Stimulated activated CD4-positive, alpha-beta T cell treated with anti-CD3 and anti-CD28 coated beads, Interleukin-1b, Interleukin-23, amount 100 ng/mL, for 4 hours (primary cell): ENCODE measurements at regions not wholly inside any gene's neighbourhood (a gene's known extent, or its start where the extent isn't known, plus 50 kb on each side); places are given as distances from the start of the nearest gene placed in this dataset.

ENCODE experiments used
- DNase-seq, 2 donors: peaks; one replicate each; pipeline ENCODE4 v3.0.0-alpha.2; 2020; ENCODE audit warnings: low read depth in 2 of 2

- DNase-seq: no peak
Measured at GRCh38 chr6:6781172-6781872, 192.8 kb downstream of the LY86 start.

GRCh38 chr6:6781873-6782227 is 193.3 kb downstream of the LY86 start:
- DNase-seq: no peak

DNA sequence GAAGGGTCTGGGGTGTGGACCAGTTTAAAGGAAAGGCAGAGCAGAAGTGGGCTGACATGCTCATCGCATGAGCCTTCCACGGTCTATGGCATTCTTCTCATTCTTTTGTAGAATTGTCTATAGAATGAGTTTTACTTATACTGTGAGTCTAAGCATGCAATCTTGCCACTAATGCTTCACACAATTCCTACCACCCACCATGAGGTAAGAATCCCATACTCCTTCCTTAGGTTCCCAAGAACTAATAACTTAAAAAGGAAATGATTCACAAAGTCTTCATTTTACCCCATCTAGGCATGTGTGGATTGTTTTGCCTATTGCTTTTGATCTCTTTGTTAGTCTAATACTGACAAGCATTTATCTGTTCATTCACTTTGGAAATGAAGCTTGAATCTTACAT is 195.2 kb downstream of the LY86 start:
- DNase-seq: no peak

DNA sequence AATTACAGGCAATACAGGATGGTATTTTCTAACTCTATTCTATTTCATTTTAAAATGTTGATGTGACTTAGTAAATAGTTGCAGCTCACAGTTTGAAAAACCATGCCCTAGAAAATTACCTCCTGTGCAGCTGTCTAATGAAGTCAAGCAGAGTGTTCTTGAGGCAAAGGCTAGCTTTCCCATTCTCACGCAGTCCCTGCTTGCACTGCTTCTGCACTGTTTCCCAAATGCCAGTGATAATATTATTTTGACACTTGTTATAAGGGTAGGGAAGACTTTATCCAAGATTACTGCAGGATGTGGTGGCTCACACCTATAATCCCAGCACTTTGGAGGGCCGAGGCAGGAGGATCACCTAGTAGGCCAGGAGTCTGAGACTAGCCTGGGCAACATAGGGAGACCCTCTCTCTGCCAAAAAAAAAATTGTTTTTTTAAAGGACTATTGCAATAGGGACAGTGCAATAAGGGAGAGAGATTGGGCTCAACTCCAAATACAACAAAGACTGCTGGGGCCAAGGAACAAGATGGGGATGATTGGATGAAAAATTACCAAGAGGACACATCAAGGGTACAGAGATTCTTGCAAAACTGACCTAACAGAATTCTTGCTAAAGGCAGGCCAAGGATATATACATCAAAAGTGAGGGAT is 196.1 kb downstream of the LY86 start:
- DNase-seq: no peak

DNA sequence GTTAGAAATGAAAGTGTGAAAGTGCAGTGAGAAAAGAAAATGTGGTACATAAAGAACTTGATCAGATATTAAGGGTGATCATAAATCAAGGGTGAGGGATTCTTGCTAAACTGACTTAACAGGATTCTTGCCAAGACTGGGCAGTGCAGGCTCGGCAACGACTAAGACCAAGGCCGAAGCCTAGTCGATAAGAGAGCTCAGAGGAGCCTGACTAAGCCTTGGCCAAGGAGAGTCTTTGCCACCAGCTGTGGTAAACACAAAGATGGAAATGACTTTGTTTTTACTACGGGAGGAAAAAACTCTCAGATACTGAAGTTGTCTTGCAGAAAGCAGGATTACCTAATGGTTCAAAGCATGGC is 196.6 kb downstream of the LY86 start:
- no peak for DNase-seq

DNA sequence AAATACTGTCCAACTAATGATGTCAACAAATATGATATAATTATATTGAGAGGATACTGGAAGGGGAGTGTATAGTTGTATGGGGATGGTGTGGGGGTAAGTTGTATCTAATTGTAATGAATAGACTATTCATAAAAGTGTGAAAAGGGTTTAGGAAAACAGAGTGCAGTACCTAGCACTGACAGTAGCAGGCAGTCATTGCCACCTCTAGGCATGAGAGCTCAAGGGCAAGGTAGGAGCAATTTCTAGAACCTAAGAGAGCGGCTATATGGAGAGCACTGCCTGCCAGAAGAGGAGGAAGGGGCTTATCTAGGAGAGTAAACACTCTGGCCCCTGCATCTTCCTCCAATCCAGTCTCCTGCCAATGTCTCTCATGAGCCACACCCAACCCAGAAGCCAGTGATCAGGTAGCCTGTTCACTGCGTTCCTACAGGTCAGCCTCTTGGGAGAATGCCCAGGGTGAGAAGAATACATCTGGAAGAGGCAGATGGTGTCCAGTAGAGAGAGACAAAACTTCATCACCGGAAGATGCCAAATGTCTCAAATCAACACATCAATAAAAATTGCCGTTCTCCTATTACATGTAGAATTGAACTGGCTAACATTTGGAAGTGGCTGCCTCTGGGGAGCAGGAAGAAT is 200.0 kb downstream of the LY86 start:
- DNase-seq: no peak

DNA sequence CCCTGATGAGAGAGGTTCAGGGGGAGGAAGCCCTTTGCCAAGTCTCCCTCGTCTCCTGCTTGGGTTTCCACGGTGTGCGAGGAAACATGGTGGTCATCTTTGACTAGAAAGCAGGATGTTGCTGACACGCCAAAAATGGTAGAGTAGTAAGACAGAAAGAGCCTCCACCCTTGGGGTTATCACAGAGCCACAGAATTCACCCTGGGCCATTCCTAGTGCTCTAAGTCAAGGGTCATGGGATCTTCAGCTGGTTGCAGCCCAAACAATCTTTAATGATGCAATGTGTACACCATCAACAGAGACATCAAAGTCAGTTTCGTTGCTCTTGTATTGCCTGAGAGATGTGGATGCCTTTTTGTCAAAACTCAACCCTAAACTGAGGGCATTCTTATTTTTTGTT is 201.9 kb downstream of the LY86 start:
- DNase-seq: no peak

- DNase-seq: no peak
Measured at GRCh38 chr6:6790891-6791290, 202.4 kb downstream of the LY86 start.

DNA sequence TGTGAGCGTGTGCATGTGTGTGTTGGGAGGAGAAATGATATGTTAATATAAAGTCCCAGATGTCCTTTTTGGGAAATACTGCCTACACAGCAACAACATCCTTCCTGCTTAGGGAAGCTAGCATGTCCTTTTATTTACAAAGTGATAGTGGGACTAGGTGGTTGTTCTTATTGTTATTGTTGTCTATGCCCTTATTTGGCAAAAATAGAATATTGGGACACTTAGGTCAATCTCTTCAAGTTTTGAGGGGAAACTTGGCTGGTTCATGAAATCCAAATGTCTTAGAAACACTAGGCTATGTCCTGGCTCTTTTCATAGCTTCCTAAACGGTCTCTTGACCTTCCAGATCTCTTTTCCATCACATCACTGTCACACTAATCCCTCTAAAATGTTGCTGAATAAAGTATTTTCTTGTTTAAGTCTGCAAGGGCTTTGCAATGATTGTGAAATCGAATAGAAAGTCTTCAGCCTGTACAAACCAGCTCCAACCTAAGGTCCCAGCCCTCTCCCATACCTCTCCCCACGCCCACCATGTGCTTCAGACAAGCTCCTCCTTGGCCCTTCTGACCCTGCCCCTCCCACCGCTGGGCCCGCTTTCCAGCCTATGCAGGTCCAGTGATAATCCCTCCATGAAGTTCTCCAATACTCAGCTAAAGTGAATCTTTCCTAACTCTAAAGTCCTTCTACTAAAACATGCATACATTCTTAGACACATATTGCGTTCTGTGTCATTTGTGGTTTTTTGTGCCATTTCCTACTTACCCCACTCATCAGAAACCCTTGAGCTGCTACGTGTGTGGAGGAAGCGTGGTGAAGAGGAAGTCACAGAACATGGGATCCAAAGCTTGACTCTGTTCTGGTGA is 205.1 kb downstream of the LY86 start:
- no peak for DNase-seq

DNA sequence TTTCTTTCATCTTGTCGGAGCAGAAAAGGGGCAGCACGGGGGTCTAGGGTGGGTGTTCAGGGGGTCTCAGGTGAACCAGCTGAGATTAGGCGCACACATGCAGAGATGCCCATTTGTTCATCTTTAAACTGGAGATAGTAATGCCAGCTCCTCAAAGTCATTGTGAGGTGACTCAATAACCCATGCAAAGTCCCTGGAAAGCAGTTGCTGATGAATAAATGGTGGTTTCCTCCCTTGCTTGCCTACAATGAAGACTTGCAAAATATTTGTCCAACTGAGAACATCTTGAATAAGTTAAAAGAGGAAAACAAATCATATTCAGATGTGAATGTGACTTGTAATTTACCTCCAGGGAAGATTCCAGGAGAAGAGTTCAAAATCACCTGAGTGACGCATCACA is 206.9 kb downstream of the LY86 start:
- DNase-seq: no peak

DNA sequence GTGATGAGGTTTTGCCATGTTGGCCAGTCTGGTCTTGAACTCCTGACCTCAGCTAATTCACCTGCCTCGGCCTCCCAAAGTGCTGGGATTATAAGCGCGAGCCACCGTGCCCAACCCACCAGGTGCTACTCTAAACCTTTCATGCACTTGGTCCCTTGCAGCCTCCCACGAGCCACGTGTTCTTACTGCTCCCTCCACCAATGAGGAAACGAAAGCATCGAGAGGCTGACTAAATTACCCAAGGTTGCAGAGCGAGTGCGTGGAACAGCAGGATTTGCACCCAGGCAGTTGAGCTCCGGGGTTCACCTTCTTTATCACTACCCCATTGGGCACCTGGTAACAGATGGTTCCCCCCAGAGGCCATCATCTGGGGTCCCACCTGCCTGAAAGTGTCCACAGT is 208.3 kb downstream of the LY86 start:
- no peak for DNase-seq

GRCh38 chr6:6798448-6798860 is 209.9 kb downstream of the LY86 start:
- no peak for DNase-seq

DNA sequence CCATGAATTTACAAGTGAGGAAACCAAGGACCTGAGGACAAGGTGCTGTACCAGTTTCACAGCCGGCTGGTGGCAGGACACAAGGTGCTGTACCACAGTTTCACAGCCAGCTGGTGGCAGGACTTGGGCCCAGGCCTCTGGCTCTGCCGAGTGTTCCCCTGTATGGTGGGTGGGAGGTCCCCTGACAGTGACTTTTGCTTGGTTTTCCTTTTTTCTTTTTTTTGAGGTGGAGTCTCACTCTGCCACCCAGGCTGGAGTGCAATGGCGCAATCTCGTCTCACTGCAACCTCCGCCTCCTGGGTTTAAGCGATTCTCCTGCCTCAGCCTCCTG is 212.4 kb downstream of the LY86 start:
- DNase-seq: no peak

DNA sequence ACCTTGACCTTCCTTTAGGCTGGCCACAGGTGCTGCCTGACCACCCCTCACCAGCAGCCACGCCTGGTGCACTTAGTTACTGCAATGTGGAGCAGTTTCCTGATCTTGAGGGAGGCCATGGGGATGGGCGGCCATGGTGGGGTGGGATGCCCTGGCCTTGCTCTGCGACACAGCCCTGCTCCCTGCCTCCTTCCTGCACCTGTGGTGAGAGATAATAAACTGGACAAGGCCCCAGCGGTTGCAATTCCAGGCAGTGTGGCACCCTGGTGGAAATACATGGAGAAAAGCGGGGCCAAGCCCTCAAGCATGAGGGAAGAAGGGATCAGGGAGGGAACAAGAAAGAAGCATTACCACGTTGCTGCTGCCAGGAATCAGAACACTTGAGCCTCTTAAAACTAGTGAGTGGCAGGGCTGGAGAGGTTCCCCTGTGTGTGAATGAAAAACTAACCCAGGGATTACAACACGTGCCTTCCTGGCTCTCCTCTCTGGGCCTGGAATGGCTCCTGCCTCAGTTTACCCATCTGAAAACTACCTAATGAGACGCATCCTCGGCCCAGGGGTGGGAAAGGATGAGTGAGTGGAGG is 213.2 kb downstream of the LY86 start:
- no peak for DNase-seq

DNA sequence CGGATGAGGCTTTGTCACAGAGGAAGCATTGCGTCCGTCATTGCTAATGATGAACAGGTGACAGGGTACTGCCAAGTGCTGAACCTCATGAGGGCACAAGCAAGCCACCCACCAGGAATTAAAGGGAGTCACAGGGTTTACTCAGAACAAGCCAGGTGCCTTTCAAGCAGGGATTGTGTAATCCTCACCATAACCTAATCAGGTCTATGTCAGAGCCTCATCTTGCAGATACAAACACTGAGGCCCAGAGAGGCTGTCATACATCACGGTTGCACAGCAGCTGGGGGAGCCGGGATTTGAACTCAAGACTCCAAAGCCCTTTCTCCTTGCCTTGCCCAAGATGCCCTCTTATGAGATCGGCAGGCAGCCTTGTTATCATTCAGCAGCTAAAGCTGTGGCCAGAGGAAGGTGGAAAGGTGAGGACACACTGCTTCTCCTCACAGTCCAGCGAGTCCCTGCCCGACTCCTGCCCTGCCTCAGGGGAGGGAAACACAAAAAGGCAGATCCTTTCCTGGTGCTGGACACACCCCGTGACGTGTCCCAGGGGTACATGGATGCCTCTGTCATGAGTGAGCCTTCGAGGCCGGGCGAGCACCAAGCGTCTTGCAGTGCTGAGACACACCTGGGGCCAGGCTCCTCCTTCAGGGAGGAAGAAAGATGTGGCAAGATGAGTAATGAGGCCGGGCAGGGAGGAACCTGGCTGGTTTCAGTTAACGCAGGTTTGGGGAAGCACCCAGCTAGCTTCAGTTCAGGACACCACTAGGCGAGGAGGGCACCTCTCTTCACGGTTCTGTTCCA is 214.9 kb downstream of the LY86 start:
- no peak for DNase-seq

DNA sequence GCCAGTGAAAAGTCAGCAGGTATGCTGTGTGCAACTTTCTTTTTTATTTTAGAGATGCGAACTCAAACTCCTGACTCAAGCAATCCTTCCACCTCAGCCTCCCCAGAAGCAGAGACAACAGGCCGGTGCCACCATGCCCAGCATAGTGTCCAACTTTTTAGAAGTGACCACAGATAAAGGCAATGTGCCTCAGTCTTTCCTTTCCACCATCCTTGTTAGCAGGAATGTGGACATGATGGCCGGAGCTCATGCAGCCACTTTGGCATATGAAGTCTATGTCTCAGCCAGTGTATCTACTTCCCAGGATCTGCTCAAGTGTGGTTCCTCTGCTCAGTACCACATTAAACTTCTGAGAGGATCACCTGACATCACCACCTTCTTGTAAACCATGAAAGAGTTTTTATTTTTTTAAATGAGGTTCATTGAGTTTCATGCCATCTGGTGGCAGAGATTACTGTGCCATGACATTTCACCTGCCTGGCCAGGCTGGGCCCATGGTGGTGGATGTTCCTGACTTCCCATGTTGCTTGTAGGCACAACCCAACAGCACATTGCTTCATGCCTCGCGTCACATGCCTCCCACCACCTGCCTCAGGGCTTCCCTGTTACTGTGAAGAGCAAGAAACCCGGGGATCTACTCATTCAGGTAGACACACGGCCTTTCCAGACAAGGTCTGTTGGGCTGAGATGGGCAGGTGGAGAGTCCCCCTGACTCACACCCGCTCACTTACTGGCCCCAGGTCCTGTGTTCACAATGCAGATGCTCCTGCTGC is 216.5 kb downstream of the LY86 start:
- no peak for DNase-seq

DNA sequence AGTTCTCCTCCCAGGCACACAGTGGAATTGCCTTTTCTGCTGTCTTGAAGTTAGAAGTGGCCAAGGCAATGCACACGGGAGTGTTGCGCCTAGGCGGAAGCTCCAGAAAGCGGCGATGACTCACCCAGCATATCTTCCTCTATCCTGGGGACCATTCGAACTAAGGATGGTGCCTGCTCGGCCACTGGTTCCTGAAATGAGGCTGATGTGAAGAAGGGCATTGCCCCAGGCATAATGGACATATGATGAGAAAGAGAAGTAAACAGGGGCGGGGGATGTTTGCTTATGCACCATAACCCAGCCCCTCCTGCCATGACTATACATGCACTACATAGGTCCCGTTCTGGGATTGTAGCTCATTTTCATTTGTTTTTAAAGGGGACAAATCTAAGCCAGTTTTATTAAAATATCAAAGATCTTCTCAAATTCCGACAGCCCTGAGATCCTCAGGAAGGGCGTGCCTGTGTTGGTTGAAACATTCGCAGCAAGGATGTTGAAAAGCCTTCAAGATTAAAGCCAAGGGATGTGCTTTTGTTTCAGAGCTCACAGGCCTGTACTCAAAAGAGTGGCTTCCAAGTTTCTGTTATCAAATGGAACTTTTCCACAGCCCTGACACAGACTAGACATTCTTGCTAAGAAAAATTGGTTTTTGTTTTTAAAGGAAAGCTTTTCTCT is 218.5 kb downstream of the LY86 start:
- DNase-seq: no peak

DNA sequence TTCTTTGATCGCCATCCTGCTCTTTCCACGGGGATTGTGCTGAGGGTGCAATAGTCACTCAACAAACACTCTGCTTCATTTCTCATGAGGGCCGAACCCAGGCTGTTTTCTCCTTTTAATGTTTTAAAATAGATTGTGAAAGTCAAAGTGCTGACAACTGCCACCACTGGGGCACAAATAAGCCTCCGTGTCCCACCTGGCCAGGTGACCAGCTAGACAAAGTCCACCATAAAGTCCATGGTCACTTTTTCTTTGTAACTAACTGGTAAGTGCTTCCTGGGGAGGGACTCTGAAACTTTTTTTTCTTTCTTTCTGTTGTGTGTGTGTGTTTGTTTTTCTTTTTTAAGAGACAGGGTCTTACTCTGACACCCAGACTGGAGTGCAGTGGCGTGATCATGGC is 219.8 kb downstream of the LY86 start:
- DNase-seq: no peak

DNA sequence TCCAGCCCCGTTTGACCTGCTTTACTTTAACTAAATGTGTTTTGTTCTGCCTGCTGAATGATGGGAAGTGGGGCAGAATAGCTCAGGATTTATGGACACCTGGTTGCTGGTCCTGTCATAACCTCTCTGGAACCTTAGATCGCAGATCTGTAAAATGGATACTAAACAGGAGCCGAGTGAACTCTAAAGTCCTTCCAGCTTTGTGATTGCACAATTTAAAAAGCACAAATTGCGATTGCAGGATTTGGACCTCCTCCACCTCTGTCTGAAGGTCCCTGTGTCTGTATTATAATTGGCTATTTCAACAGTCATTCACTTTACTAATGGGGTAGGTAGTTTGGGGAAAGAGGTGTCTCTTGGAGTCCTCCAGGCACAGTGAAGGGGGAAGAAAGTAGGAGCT is 220.4 kb downstream of the LY86 start:
- DNase-seq: no peak

- DNase-seq: no peak
Measured at GRCh38 chr6:6810727-6811126, 222.2 kb downstream of the LY86 start.
